GM19239 (cell line): ENCODE measurements at regions not wholly inside any gene's neighbourhood (a gene's known extent, or its start where the extent isn't known, plus 50 kb on each side); places are given as distances from the start of the nearest gene placed in this dataset.

Experiments
- DNase-seq: peaks from one replicate; pipeline ENCODE4 v3.0.0; 2011; ENCODE audit warnings: low spot score; ENCODE audit not compliant: insufficient read length
- FAIRE-seq: peaks from 2 replicates; lab custom pipeline; 2011; peaks lifted over from hg19 to GRCh38; lab: Jason Lieb, UNC

DNA sequence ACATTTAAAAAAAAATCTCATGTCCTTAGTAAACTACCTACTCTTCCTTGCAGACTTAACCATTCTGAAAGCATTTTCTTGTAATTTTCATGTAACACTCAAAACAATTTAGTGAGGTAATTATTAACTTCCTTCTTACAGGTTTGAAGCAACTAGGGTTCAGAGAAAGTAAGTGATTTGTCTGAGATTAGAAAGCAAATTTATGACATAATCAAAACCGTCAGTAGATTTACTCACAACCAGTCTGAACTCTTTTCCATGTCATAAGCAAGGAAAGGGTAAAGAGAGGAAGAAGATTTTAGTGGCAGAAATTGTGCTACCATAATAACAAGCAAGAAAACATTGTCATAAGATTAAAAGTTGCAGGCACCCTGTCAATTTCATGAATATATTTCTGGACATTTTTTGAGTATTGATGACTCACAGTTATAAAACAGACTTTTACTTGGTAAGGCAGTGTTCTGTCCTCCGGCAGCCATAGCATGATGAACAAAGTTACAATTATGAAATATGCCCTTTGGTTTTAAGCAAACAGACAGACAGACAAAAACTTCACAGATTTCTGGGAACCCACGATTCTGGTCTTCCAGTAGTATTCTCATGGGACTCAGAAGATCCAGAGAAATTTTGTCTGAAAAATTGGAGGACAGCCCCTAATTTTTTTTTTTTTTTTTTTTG lies 707.2 kb downstream of the RWDD3 start:
- FAIRE-seq (no peak), DNase-seq (no peak)

DNA sequence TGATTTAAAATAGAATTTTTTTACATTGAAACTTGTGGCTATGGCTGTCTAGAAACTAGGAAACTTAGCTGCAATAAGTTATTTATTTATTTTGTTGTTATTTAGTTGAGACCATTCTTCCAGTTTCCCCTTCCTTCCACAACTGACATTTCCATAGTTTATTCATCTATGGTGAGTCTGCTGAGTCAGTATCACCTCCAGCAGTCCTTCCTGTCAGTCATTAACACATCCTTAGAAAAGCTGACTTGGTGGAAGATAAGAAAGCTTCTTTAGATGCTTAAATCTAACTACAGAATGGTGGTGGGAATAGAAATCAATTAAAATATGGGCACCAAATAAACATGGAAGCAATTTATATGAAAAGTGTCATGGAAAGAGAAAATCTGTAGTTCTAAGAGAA lies 714.0 kb downstream of the RWDD3 start:
- FAIRE-seq: no peak
- DNase-seq: no peak

- DNase-seq: no peak
- no peak for FAIRE-seq
Observed at GRCh38 chr1:95951371-95952102, 717.5 kb downstream of the RWDD3 start.

- DNase-seq (no peak), FAIRE-seq (no peak)
Observed at GRCh38 chr1:95953015-95953414, 719.0 kb downstream of the RWDD3 start.

DNA sequence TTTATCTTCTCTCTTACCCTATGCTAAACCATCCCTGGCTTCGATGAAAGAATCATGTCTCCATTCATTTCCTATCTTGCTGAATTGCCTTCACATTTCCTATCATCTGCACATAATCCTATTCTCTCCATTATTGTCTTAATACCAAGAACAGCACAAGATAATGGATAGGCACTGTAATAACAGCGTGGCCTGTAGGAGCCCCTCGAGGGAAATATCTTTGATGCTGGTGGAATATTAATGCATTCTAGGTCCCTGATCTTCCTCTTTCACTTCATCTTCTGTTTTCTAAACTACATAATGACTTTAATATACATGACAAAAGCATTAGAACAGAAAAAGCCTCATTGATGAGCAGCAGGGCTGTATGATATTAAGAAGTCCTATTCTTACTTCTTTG lies 720.6 kb downstream of the RWDD3 start:
- no peak for FAIRE-seq
- no peak for DNase-seq

DNA sequence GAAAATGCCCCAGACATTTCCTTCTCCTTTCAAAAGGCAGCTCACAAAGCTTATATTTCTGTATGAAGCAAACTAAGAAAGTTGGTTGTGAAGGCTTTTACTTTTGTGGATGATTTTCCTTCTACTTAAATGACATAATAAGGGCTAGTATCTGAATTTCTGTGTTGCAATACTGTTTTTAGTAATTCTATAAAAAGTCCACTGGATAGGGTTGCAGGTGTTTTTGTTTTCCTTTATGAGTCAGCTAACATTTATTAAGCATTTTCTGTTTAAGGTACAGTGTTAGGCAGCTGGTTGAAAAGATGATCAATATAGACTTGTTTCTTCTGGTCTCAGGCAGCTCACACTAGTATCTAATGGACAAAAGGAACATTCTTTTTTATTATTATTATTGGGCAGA lies 722.2 kb downstream of the RWDD3 start:
- DNase-seq (no peak), FAIRE-seq (no peak)

DNA sequence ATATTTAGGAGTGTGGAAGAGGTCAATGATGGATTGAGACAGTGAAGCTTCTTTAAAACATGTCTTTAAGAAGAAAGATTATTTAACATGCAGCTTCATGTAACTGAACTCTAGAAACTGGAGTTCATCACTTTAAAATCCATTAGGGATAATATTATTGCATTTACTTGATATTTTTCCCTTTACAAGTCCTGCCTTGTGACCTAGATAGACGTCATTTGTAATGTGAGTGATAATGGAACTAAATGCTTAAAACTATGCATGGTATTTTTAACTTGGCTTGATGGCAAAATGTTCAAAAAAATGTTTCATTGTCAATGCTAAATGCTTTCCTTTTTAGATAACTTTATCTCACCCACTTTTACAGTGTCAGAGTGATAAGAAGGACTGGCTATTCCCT lies 723.7 kb downstream of the RWDD3 start:
- FAIRE-seq (no peak), DNase-seq (no peak)

DNA sequence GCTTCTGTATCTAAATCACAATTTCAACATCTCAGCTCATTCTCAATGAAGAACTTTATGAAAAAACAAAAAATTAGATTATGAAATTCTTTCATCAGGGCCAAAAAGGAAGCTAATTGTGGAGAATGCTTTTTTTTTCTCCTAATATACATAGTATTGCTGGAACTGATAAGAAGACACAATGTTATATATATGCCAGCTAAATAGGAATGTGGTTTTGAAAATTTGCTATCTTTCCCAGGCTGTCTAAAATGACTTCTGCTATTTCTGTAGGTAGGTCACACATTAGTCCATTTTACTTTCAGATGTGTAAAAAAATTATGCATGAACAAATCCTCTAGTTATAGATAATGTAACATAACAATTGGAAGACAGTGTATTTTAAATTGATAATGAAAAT lies 732.9 kb downstream of the RWDD3 start:
- DNase-seq (no peak), FAIRE-seq (no peak)

GRCh38 chr1:95974586-95974985 lies 740.6 kb downstream of the RWDD3 start:
- FAIRE-seq: no peak

GRCh38 chr1:95982711-95983110 lies 738.9 kb upstream of the PTBP2 start:
- DNase-seq: no peak
- no peak for FAIRE-seq

More at GRCh38 chr1:95974586-95974985, 740.6 kb downstream of the RWDD3 start:
- no peak for DNase-seq

- no peak for DNase-seq
- FAIRE-seq: no peak
Observed at GRCh38 chr1:95983831-95984230, 737.8 kb upstream of the PTBP2 start.

DNA sequence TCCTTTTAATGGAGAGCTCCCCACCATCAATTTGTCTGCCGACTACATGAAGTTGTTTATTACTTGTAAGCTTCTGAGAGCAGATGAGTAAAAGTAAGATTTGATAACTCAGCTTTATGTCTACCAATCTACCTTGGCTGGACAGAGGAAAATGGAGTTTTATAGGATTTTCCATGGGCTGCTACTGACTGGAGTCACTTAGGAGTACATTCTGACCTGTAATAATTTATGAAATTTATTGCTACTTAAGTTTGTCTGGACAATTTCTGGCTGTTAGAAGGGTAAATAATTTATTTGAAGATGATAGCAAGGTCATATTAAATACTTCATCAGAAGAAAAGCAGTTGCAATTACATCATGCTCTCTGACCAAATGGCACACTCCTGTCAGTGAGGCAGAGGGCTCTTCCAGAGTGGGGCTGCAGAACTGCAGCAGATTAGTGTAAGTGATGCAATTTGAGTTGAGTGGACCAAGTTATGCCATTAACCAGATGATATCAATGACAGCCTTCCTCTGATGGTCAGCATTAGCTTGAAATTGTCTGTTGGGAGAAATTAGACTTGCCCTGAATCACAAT lies 736.7 kb upstream of the PTBP2 start:
- DNase-seq: no peak
- no peak for FAIRE-seq

DNA sequence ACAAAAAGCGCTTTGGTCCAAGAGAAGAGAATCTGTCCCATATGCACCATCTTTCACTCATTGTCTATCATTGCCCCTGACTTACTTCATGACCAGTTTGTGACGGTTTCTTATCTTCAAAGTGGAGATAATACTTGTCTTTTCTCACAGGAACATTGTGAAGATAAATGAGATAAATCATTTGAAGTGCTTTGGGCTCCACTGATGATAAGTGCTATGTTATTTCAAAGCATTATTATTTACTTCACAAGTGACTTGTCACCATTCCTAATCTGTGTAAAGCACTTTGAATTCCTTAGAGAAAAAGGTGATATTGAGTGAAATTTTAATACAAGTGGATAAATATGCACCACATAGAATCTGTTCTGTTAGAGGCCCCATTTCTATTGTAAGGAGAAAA lies 731.6 kb upstream of the PTBP2 start:
- no peak for DNase-seq
- FAIRE-seq: no peak

- FAIRE-seq (no peak), DNase-seq (no peak)
Observed at GRCh38 chr1:95991787-95992520, 729.6 kb upstream of the PTBP2 start.

DNA sequence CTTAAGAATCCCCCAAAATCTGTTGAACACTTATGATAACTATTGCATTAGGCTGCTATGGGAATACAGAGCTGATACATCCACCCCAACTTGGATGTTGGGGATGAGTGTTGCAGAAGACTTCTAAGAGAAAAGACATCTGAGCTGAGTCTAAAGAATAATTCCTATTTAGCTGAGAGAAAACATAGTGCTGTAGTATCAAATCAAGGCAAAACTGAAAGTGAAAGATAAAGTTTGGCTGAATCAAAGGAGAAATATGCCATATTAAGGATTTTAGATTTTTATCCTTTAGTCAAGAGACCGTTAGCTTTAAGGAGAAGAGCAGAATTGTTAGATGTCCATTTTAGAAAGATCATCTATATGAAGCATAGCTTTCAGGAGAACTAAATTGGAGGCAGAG lies 726.9 kb upstream of the PTBP2 start:
- FAIRE-seq (no peak), DNase-seq (no peak)

DNA sequence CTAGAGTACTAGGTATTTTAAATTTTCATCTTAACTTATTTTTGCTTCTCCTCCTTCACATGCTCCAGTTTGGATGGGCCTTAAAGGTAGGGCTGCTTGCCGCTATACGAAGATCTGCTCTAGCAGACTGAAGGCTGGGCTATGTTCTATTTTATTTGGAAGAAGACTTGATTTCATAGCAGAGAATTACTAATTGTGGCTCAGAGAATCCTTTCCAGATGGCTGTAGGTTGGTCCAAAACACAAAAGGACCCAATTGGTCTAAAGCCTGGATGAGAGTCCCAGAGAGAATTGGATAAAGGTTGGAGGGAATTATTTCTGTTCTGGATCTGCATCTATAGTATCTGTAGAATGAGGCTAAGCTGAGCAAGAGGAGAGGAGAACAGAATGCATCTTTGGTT lies 719.4 kb upstream of the PTBP2 start:
- no peak for FAIRE-seq

DNA sequence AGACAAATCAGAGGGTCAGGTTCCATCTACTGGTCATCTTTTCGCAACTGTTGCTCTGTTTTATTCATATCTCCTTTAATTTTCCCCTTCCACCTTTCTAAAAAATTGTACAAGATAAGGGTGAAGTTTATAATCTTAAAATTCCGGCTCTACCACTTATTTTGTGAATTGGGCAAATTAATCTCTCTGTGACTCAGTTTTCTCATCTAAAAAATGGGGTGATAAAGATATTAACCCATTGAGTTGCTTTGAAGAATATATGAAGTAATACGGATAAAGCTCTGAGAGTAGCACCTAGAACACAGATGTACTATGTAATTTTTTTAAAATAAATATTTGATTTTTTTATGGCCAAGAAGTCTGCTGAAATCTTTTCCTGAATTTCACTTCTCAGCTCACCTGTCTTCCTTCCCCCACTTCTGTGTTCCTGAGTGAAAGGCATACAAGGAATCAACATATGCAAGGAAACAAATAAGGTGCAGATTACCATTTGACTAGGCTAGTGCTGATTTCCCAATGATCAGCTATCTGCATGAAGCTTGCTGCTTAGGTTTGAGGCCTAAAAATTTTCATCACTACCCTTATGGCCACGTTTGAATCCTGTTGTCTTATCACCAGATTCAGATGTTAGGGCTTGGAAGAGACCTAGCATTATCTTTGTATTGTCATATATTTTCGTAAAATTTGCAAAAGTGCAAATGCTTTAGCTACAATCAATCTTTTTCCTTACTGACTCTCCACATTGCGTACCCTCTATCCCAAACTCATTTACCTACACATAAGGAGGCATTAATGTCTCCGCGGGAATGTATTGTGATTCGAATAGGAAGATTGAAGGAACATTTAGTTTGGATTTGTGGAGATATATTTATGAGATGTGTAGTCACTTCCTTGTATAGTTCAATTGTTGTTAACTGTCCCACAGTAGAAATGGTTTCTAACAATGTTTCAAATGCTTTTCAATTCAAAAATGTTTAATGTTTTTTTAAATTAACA lies 718.3 kb upstream of the PTBP2 start:
- FAIRE-seq (no peak), DNase-seq (no peak)

More for the DNA sequence above, 719.4 kb upstream of the PTBP2 start:
- DNase-seq: no peak

- FAIRE-seq (no peak), DNase-seq (no peak)
Observed at GRCh38 chr1:96009831-96010434, 711.7 kb upstream of the PTBP2 start.

GRCh38 chr1:96011606-96012005 lies 710.0 kb upstream of the PTBP2 start:
- DNase-seq: no peak
- no peak for FAIRE-seq
